GM23248 (cell line): ENCODE measurements at regions not wholly inside any gene's neighbourhood (a gene's known extent, or its start where the extent isn't known, plus 50 kb on each side); places are given as distances from the start of the nearest gene placed in this dataset.
"Not testable (repeated sequence)": the region's sequence is repeated elsewhere in the genome, so short reads cannot be mapped to it uniquely, and the experiment has no call there.

Experiments
- DNase-seq: peaks from one replicate; pipeline ENCODE4 v3.0.0-alpha.2; 2015
- H2AFZ ChIP-seq: fragments of 200-600 bp; sonication (generic); 2 replicates; pipeline ENCODE4 v1.6.1; 2016; ENCODE audit warnings: antibody characterized with exemption
- H3F3A ChIP-seq: fragments of 200-600 bp; sonication (generic); 2 replicates; pipeline ENCODE4 v1.6.1; 2016; ENCODE audit warnings: mild to moderate bottlenecking, antibody characterized with exemption, mixed run types; ENCODE audit not compliant: insufficient read depth
- H3K27ac ChIP-seq: fragments of 200-600 bp; sonication (generic); 2 replicates; pipeline ENCODE4 v1.5.1; 2016; ENCODE audit warnings: mild to moderate bottlenecking
- H3K27me3 ChIP-seq: fragments of 200-600 bp; sonication (generic); replicated peaks from 2 replicates; pipeline ENCODE4 v1.6.1; 2016; ENCODE audit warnings: mild to moderate bottlenecking; ENCODE audit not compliant: insufficient read depth
- H3K36me3 ChIP-seq: fragments of 200-600 bp; sonication (generic); 2 replicates; pipeline ENCODE4 v1.6.1; 2016; ENCODE audit warnings: low read depth, mild to moderate bottlenecking
- H3K4me1 ChIP-seq: fragments of 200-600 bp; sonication (generic); 2 replicates; pipeline ENCODE4 v1.6.1; 2016; ENCODE audit warnings: mild to moderate bottlenecking; ENCODE audit not compliant: insufficient read depth
- H3K4me2 ChIP-seq: fragments of 200-600 bp; sonication (generic); one replicate; pipeline ENCODE4 v1.6.1; 2016; ENCODE audit warnings: mild to moderate bottlenecking; ENCODE audit not compliant: unreplicated experiment
- H3K4me3 ChIP-seq: fragments of 200-600 bp; sonication (generic); 2 replicates; pipeline ENCODE4 v1.5.1; 2016; ENCODE audit warnings: mild to moderate bottlenecking
- H3K79me2 ChIP-seq: fragments of 200-600 bp; sonication (generic); 2 replicates; pipeline ENCODE4 v1.6.1; 2016; ENCODE audit warnings: mild to moderate bottlenecking; ENCODE audit not compliant: insufficient read depth
- H3K9ac ChIP-seq: fragments of 200-600 bp; sonication (generic); 2 replicates; pipeline ENCODE4 v1.6.1; 2016; ENCODE audit warnings: mild to moderate bottlenecking
- H3K9me2 ChIP-seq: fragments of 200-600 bp; sonication (generic); 2 replicates; pipeline ENCODE4 v1.6.1; 2016; ENCODE audit warnings: mixed run types, mild to moderate bottlenecking, moderate library complexity; ENCODE audit not compliant: insufficient read depth
- H3K9me3 ChIP-seq: fragments of 200-600 bp; sonication (generic); one replicate; pipeline ENCODE4 v1.6.1; 2017; ENCODE audit warnings: low read depth
- H4K20me1 ChIP-seq: fragments of 200-600 bp; sonication (generic); 2 replicates; pipeline ENCODE4 v1.6.0; 2016; ENCODE audit not compliant: insufficient read depth
- EZH2 ChIP-seq: fragments of 200-600 bp; sonication (generic); IDR thresholded peaks from 2 replicates; pipeline ENCODE4 v1.6.1; 2018; ENCODE audit warnings: antibody characterized with exemption, mild to moderate bottlenecking; ENCODE audit not compliant: insufficient read depth, poor library complexity, severe bottlenecking
- EZH2phosphoT487 ChIP-seq: fragments of 200-600 bp; sonication (generic); IDR thresholded peaks from 2 replicates; pipeline ENCODE4 v1.6.1; 2018; ENCODE audit warnings: antibody characterized with exemption, moderate library complexity, mild to moderate bottlenecking, low read depth; ENCODE audit not compliant: insufficient read depth
- WGBS, 2 experiments: methylation state at CpG; one replicate each; pipeline ENCODE4 v1.1.6; 2015 to 2017; ENCODE audit warnings: low lambda C conversion rate in 2 of 2, low coverage in 1 of 2; ENCODE audit errors: missing lambda C conversion rate in 2 of 2; 5-methylcytosine and 5-hydroxymethylcytosine counted together
- in situ Hi-C: fragments of 300-500 bp; cut with MboI; formaldehyde crosslinking; loops from 2 replicates; pipeline ENCODE4 v1.15.0; 2020

GRCh38 chr7:104061652-104062051, 72.2 kb upstream of the RELN start:
- H3K27me3 ChIP-seq = no peaks in the 10 kb centered on the region; the same call in 1 of the 2 replicates
- H3F3A ChIP-seq = no peaks in the 10 kb centered on the region
- H3K4me2 ChIP-seq = no peak overlapping the region
- no peaks in the 10 kb centered on the region for H4K20me1 ChIP-seq
- no peaks in the 10 kb centered on the region for H3K9me3 ChIP-seq
- H3K9me2 ChIP-seq = no peaks in the 10 kb centered on the region
- H3K9ac ChIP-seq = no peak overlapping the region
- DNase-seq = no peak
- no peaks in the 10 kb centered on the region for H3K4me1 ChIP-seq
- in situ Hi-C loops = no loop called here
- no peaks in the 10 kb centered on the region for H3K79me2 ChIP-seq
- H3K36me3 ChIP-seq = no peaks in the 10 kb centered on the region
- no peak overlapping the region for H3K4me3 ChIP-seq
- TF ChIP-seq EZH2phosphoT487 (no peak), EZH2 (no peak)
- no peak overlapping the region for H2AFZ ChIP-seq
- no peak overlapping the region for H3K27ac ChIP-seq

- H3F3A ChIP-seq = not testable (repeated sequence)
Observed at GRCh38 chr7:104059837-104060236, 70.4 kb upstream of the RELN start.

GRCh38 chr7:104059103-104059502, 69.6 kb upstream of the RELN start:
- Histone ChIP-seq H3K9ac (no peak overlapping the region), H3F3A (no peaks in the 10 kb centered on the region), H2AFZ (no peak overlapping the region), H3K79me2 (no peaks in the 10 kb centered on the region), H3K27me3 (no peaks in the 10 kb centered on the region; the same call in 1 of the 2 replicates), H3K27ac (no peak overlapping the region), H4K20me1 (no peaks in the 10 kb centered on the region), H3K4me3 (no peak overlapping the region), H3K9me3 (no peaks in the 10 kb centered on the region), H3K36me3 (no peaks in the 10 kb centered on the region), H3K9me2 (no peaks in the 10 kb centered on the region), H3K4me2 (no peak overlapping the region), H3K4me1 (no peaks in the 10 kb centered on the region)
- DNase-seq = no peak
- 15 to 17% methylated on average over 5 of the region's 5 CpGs for WGBS, 2 experiments
- no peak for TF ChIP-seq EZH2
- TF ChIP-seq EZH2phosphoT487 = no peak
- in situ Hi-C loops = no loop called here

More at GRCh38 chr7:104059837-104060236, 70.4 kb upstream of the RELN start:
- H4K20me1 ChIP-seq, H3K4me2 ChIP-seq, in situ Hi-C loops, H3K4me3 ChIP-seq, H3K36me3 ChIP-seq, H3K9ac ChIP-seq, H3K27me3 ChIP-seq, DNase-seq, H2AFZ ChIP-seq, H3K4me1 ChIP-seq, H3K9me2 ChIP-seq, H3K79me2 ChIP-seq, H3K9me3 ChIP-seq, H3K27ac ChIP-seq: not testable (repeated sequence)
- 46 to 54% methylated on average over 8 of the region's 8 CpGs for WGBS, 2 experiments

GRCh38 chr7:104054362-104054761, 64.9 kb upstream of the RELN start:
- H3K9me2 ChIP-seq = no peaks in the 10 kb centered on the region
- H3K4me2 ChIP-seq = no peak overlapping the region
- no peak for TF ChIP-seq EZH2phosphoT487
- no peak for TF ChIP-seq EZH2
- no peaks in the 10 kb centered on the region for H3K9me3 ChIP-seq
- no peak overlapping the region for H3K27ac ChIP-seq
- no peaks in the 10 kb centered on the region for H3K36me3 ChIP-seq
- H3K4me1 ChIP-seq = no peaks in the 10 kb centered on the region
- H3F3A ChIP-seq = no peaks in the 10 kb centered on the region
- WGBS, 2 experiments = 30 to 34% methylated on average over 1 of the region's 1 CpG
- H2AFZ ChIP-seq = no peak overlapping the region
- in situ Hi-C loops = no loop called here
- H3K27me3 ChIP-seq = no peaks in the 10 kb centered on the region; the same call in 1 of the 2 replicates
- no peaks in the 10 kb centered on the region for H4K20me1 ChIP-seq
- no peak for DNase-seq
- no peak overlapping the region for H3K4me3 ChIP-seq
- H3K9ac ChIP-seq = no peak overlapping the region
- no peaks in the 10 kb centered on the region for H3K79me2 ChIP-seq

GRCh38 chr7:104052979-104053378, 63.5 kb upstream of the RELN start:
- no peak for DNase-seq
- TF ChIP-seq EZH2 (no peak), EZH2phosphoT487 (no peak)

More at GRCh38 chr7:104052979-104053378, 63.5 kb upstream of the RELN start:
- H3K9me3 ChIP-seq = no peaks in the 10 kb centered on the region
- no peak overlapping the region for H3K4me3 ChIP-seq
- no peaks in the 10 kb centered on the region for H3K79me2 ChIP-seq
- no peaks in the 10 kb centered on the region for H3K4me1 ChIP-seq
- no peak overlapping the region for H2AFZ ChIP-seq
- no peaks in the 10 kb centered on the region for H4K20me1 ChIP-seq
- no peaks in the 10 kb centered on the region; the same call in 1 of the 2 replicates for H3K27me3 ChIP-seq
- 20 to 22% methylated on average over 3 of the region's 3 CpGs for WGBS, 2 experiments
- no peak overlapping the region for H3K4me2 ChIP-seq
- H3K9me2 ChIP-seq = no peaks in the 10 kb centered on the region
- in situ Hi-C loops = no loop called here
- no peak overlapping the region for H3K9ac ChIP-seq
- H3K27ac ChIP-seq = no peak overlapping the region
- H3F3A ChIP-seq = no peaks in the 10 kb centered on the region
- H3K36me3 ChIP-seq = no peaks in the 10 kb centered on the region
